ENCODE measurements at regions not wholly inside any gene's neighbourhood (a gene's known extent, or its start where the extent isn't known, plus 50 kb on each side); places are given as distances from the start of the nearest gene placed in this dataset.

- no peak for TF ChIP-seq CTCF (IDR thresholded peaks at IDR 0.05 in 2 of 3, conservative IDR thresholded peaks at IDR 0.05 in 1 of 3; ENCODE audit: borderline replicate concordance in 1 of 3, insufficient read depth in 1 of 3, low read depth in 2 of 3, low read length in 2 of 3)
- TF ChIP-seq POLR2A (IDR thresholded peaks at IDR 0.05; ENCODE audit: borderline replicate concordance, extremely low read depth, insufficient read depth, insufficient read length), result no peak
Measured at GRCh38 chr6:14950103-14950969, 295.5 kb upstream of the JARID2 start.

All from HCT116 (cell line).